Cardiac fibroblast (primary cell): ENCODE measurements at regions not wholly inside any gene's neighbourhood (a gene's known extent, or its start where the extent isn't known, plus 50 kb on each side); places are given as distances from the start of the nearest gene placed in this dataset.

Source experiments
- DNase-seq, 2 donors: peaks; one replicate each; pipeline versions ENCODE4 v3.0.0 to v3.0.0-alpha.2; 2010; ENCODE audit warnings: low read depth in 2 of 2
- H3K4me3 ChIP-seq, 2 donors: replicated peaks in 1 of 2; 1 replicate in 1 of 2; 2 replicates in 1 of 2; pipeline ENCODE4 v1.5.1; 2011; ENCODE audit warnings: low read depth in 2 of 2, low read length in 2 of 2, mild to moderate bottlenecking in 2 of 2, moderate library complexity in 1 of 2
- TF ChIP-seq, protein P1 (sequence below): IDR thresholded peaks from one replicate; pipeline ENCODE4 v1.5.1; 2011; ENCODE audit warnings: low read depth, mild to moderate bottlenecking, low read length, inconsistent platforms

DNA sequence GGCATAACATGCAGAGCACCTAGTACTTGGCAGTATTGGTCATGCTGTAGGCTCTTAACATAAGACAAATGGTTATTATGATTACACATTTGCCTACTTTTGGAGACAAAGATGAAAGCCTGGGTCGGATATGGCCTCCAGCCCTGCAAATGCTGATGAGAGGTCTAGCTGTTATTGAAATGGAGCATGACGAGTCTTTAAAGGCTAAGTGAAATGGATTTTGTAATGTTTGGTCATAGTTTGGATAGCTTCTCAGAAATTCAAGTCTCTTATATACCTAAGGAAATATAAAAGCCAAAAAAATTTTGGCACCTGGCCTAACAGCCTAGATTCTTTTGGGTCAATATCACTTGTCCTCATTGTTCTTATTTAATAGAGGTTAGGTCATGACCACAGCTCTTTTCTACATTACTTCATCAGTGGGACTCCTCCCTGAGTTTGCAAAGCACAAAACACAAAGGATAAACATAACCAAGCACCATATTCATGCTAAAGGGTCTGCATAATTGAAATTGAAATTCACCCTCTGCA, 69.2 kb upstream of the WLS start:
- H3K4me3 ChIP-seq = no peak overlapping the region
- TF ChIP-seq, protein P1, sequence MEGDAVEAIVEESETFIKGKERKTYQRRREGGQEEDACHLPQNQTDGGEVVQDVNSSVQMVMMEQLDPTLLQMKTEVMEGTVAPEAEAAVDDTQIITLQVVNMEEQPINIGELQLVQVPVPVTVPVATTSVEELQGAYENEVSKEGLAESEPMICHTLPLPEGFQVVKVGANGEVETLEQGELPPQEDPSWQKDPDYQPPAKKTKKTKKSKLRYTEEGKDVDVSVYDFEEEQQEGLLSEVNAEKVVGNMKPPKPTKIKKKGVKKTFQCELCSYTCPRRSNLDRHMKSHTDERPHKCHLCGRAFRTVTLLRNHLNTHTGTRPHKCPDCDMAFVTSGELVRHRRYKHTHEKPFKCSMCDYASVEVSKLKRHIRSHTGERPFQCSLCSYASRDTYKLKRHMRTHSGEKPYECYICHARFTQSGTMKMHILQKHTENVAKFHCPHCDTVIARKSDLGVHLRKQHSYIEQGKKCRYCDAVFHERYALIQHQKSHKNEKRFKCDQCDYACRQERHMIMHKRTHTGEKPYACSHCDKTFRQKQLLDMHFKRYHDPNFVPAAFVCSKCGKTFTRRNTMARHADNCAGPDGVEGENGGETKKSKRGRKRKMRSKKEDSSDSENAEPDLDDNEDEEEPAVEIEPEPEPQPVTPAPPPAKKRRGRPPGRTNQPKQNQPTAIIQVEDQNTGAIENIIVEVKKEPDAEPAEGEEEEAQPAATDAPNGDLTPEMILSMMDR = no peak
- DNase-seq = peak; percentile 28 to 90

DNA sequence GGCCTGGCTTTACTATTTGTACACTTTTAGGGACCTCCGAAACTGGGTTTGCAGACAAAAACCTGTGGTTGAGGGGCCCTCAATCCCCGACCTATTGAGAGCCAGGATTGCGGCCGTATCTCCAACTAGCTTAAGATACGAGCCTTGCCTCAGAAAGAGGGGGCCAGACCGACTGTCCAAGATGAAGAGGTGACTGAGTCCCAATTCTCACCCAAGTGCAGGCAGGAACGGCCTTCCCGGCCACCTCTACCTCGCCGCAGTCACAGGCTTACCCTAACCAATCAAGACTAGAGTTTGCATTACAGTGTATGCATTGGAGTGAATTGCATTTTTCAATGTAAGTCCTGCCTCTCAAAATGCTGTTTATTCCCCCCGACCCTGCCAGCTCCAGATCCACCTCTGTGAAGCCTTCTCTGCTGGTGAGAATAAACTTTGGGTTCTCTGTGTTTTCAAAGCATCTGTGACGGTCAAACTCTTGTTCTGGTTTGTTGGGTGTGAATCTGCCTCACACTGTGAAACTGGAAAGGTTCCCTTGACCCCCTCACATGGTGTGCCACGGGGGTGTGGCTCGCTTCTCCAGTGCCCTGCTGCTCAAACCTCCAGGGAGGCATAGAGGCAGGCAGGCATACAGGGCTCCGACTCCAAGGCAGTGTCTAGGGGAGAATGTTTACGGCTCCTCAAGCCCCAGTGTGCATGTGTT, 62.2 kb upstream of the WLS start:
- no peak for DNase-seq
- TF ChIP-seq, protein P1 = no peak
- no peak overlapping the region for H3K4me3 ChIP-seq

DNA sequence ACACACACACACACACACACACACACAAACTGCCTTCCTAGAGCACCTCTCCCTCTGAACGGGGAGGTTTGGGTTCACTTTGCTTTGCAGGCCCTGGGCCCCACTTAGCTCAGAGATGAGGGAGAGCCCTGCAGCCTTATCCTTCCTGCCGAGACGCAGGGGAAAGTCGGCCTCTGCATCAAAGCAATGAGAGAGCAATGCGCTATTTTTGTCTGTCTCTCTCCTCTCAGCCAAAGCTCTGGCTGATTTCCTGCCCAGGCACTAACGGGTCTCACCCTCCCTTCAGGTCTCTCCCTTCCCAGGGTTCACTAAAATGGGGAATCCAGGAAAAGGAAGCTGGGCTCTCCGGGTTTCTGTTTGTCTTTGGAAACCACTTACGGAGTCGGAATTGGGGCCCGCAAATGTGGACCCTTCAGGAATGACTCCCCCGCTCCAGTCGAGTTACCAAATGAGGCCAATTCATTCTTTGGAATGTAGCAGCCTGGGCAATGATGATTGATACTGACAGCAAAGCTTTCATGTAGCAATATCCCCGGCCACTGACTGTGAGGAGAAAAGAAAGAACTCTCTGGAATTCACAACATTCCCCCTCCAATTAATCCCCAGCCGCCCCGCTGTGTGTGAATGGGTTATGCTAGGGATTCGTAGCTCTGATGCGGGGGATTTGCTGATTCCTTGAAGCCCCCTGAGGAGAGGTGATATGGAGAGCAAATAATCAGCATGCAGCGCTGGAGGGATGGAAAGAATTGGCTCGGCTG, 61.5 kb upstream of the WLS start:
- TF ChIP-seq, protein P1 = no peak
- no peak overlapping the region for H3K4me3 ChIP-seq
- DNase-seq = peak; percentile 30 to 57

DNA sequence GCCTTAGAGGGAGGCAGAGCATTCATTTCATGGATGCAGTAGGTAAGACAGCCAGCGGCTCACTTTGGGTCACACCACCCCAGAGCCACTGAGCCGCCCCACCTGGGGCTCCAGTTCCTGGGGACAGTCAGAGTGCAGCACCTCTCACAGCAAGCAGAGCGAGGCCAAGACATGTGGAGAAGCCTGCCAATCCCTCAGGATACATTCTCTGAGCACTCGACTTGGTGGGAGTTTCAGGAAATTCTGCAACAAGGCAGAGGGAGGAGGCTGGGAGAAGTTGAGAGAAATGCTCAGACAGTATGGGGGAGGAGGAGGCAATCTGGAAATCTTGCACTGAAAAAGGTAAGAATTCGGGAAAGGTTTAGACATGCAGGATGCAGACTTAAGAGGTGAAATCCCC, 60.8 kb upstream of the WLS start:
- no peak overlapping the region for H3K4me3 ChIP-seq
- peak in 1 of 2 donors; percentile 41 for DNase-seq
- TF ChIP-seq, protein P1 = no peak

DNA sequence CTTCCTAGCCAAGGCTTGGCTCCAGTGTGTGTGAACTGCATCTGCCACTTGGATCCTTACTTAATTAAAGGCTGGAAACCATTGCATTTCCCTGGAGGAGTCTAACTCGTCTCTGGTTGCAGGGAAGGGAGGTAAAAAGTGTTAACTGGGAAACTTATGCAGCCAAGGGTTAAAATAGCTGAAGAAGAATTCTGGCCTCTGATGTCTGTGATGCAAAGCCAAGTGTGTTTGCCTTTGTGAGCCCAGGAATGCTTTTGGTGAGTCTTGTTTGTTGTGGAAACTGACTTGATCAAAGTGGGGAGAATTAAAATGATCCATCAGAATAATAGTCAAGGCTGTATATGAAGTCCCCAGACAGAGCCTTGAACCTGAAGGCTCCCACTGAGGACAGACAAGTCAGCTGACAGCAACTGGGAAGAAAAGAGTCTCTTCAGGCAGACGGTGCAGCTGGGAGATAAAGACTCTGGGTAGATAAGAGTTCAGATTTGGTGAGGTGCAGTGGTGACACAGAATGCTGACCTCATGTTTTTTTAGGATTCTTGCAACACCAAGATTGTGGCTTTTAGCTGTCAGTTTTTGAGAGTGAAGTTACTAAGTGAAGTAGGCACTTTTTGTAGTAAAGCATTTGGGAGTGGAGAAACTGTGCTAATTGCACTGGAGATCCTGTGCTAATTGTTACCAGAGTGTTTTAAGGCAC, 59.5 kb upstream of the WLS start:
- peak; percentile 20 to 40 for DNase-seq
- TF ChIP-seq, protein P1 = no peak
- no peak overlapping the region for H3K4me3 ChIP-seq

DNA sequence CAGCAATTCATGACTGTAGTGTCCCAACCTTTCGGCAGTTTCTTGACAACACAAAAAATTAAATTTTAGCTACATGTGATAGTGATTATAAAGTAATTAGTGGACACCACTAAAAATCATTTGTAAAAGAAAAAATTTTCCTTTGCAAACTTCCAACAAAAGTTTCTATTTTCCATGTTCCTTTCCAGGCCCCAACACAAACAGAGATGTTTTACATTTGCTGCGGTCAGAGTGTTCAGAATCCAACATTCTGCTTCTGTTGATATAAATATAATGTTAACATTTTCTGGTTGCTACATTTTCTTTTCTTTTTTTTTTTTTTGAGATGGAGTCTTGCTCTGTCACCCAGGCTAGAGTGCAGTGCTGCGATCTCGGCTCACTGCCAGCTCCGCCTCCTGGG, 54.9 kb upstream of the WLS start:
- no peak for DNase-seq
- TF ChIP-seq, protein P1 = no peak
- H3K4me3 ChIP-seq = no peak overlapping the region
